ENCODE measurements at regions not wholly inside any gene's neighbourhood (a gene's known extent, or its start where the extent isn't known, plus 50 kb on each side); places are given as distances from the start of the nearest gene placed in this dataset.

GRCh38 chr6:90997076-90997475, 410.2 kb upstream of the MAP3K7 start:
- no CpG with 5 or more reads among the region's 4 CpGs for WGBS (ENCODE audit: insufficient coverage)
- no peak for DNase-seq
- H3K36me3 Mint-ChIP-seq = no peaks in the 10 kb centered on the region
- no peak overlapping the region for H3K4me3 Mint-ChIP-seq
- intact Hi-C loops (cut with micrococcal nuclease) = no loop called here
- Histone ChIP-seq H3K79me2 (ENCODE audit: insufficient read depth, low read length) (no peaks in the 10 kb centered on the region), H3K27ac (ENCODE audit: low read depth in 1 of 2, low read length in 2 of 2) (no peak overlapping the region), H3K9me3 (replicated peaks in 1 of 2; ENCODE audit: control insufficient read depth in 1 of 2, insufficient read depth in 1 of 2, low read length in 2 of 2) (no peaks in the 10 kb centered on the region), H3K4me2 (replicated peaks; ENCODE audit: extremely low read depth, low read length, poor library complexity, severe bottlenecking) (no peak overlapping the region), H4K20me1 (ENCODE audit: insufficient read depth, low read length) (no peaks in the 10 kb centered on the region), H3K9ac (ENCODE audit: insufficient read depth, low read length, poor library complexity, severe bottlenecking) (no peak overlapping the region), H3K36me3 (replicated peaks in 1 of 2; ENCODE audit: control insufficient read depth in 1 of 2, insufficient read depth in 2 of 2, low read length in 2 of 2) (no peaks in the 10 kb centered on the region), H2AFZ (ENCODE audit: insufficient read depth, low read depth, low read length, poor library complexity, severe bottlenecking) (no peak overlapping the region), H3K27me3 (ENCODE audit: control insufficient read depth in 2 of 2, insufficient read depth in 2 of 2, low read length in 2 of 2) (no peaks in the 10 kb centered on the region), H3K4me3 (replicated peaks in 1 of 3; ENCODE audit: low read depth in 2 of 3, low read length in 3 of 3) (no peak overlapping the region), H3K4me1 (ENCODE audit: control insufficient read depth in 1 of 2, insufficient read depth in 2 of 2, low read length in 2 of 2) (no peaks in the 10 kb centered on the region)
- TF ChIP-seq, protein P1, sequence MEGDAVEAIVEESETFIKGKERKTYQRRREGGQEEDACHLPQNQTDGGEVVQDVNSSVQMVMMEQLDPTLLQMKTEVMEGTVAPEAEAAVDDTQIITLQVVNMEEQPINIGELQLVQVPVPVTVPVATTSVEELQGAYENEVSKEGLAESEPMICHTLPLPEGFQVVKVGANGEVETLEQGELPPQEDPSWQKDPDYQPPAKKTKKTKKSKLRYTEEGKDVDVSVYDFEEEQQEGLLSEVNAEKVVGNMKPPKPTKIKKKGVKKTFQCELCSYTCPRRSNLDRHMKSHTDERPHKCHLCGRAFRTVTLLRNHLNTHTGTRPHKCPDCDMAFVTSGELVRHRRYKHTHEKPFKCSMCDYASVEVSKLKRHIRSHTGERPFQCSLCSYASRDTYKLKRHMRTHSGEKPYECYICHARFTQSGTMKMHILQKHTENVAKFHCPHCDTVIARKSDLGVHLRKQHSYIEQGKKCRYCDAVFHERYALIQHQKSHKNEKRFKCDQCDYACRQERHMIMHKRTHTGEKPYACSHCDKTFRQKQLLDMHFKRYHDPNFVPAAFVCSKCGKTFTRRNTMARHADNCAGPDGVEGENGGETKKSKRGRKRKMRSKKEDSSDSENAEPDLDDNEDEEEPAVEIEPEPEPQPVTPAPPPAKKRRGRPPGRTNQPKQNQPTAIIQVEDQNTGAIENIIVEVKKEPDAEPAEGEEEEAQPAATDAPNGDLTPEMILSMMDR (IDR thresholded peaks at IDR 0.05) = no peak
- peaks cover 0 to 3% (median 0%) of the 10 kb centered on the region in 7 donors for H3K9me3 Mint-ChIP-seq
- H3K4me1 Mint-ChIP-seq = no peaks in the 10 kb centered on the region
- H3K27ac Mint-ChIP-seq = no peak overlapping the region
- peaks cover 0 to under 1% (median 0%) of the 10 kb centered on the region in 3 donors for H3K27me3 Mint-ChIP-seq (ENCODE audit: low read depth in 3 of 3)

GRCh38 chr6:90993770-90994169, 406.9 kb upstream of the MAP3K7 start:
- TF ChIP-seq, protein P1 (IDR thresholded peaks at IDR 0.05) = no peak
- no peaks in the 10 kb centered on the region for H4K20me1 ChIP-seq (ENCODE audit: insufficient read depth, low read length)
- no peak for DNase-seq
- H3K4me1 Mint-ChIP-seq = no peaks in the 10 kb centered on the region
- no peak overlapping the region for H3K4me2 ChIP-seq (replicated peaks; ENCODE audit: extremely low read depth, low read length, poor library complexity, severe bottlenecking)
- H3K4me1 ChIP-seq (ENCODE audit: control insufficient read depth in 1 of 2, insufficient read depth in 2 of 2, low read length in 2 of 2) = no peaks in the 10 kb centered on the region
- H3K36me3 ChIP-seq (replicated peaks in 1 of 2; ENCODE audit: control insufficient read depth in 1 of 2, insufficient read depth in 2 of 2, low read length in 2 of 2) = no peaks in the 10 kb centered on the region
- peaks cover 0 to 2% (median 0%) of the 10 kb centered on the region in 7 donors for H3K9me3 Mint-ChIP-seq
- H3K9me3 ChIP-seq (replicated peaks in 1 of 2; ENCODE audit: control insufficient read depth in 1 of 2, insufficient read depth in 1 of 2, low read length in 2 of 2) = no peaks in the 10 kb centered on the region
- no peak overlapping the region for H3K9ac ChIP-seq (ENCODE audit: insufficient read depth, low read length, poor library complexity, severe bottlenecking)
- no peaks in the 10 kb centered on the region for H3K36me3 Mint-ChIP-seq
- H3K27me3 ChIP-seq (ENCODE audit: control insufficient read depth in 2 of 2, insufficient read depth in 2 of 2, low read length in 2 of 2) = no peaks in the 10 kb centered on the region
- no peak overlapping the region for H2AFZ ChIP-seq (ENCODE audit: insufficient read depth, low read depth, low read length, poor library complexity, severe bottlenecking)
- intact Hi-C loops (cut with micrococcal nuclease) = no loop called here
- no peak overlapping the region for H3K4me3 ChIP-seq (replicated peaks in 1 of 3; ENCODE audit: low read depth in 2 of 3, low read length in 3 of 3)
- no peak overlapping the region for H3K4me3 Mint-ChIP-seq
- 70% methylated on average over 2 of the region's 3 CpGs for WGBS (ENCODE audit: insufficient coverage)
- H3K27me3 Mint-ChIP-seq (ENCODE audit: low read depth in 3 of 3) = peaks cover 0 to 2% (median 0%) of the 10 kb centered on the region in 3 donors
- no peak overlapping the region for H3K27ac ChIP-seq (ENCODE audit: low read depth in 1 of 2, low read length in 2 of 2)
- H3K27ac Mint-ChIP-seq = no peak overlapping the region
- no peaks in the 10 kb centered on the region for H3K79me2 ChIP-seq (ENCODE audit: insufficient read depth, low read length)
